ENCODE measurements at regions not wholly inside any gene's neighbourhood (a gene's known extent, or its start where the extent isn't known, plus 50 kb on each side); places are given as distances from the start of the nearest gene placed in this dataset.

GRCh38 chr18:67211646-67212045, 304.9 kb downstream of the DSEL start:
- Mint-ChIP-seq H3K4me1 (no peaks in the 10 kb centered on the region), H3K4me3 (no peak overlapping the region), H3K27me3 (ENCODE audit: insufficient read depth) (no peaks in the 10 kb centered on the region), H3K9me3 (no peaks in the 10 kb centered on the region), H3K27ac (no peak overlapping the region), H3K36me3 (ENCODE audit: low read depth) (no peaks in the 10 kb centered on the region)
- DNase-seq = no peak
- H3K4me3 ChIP-seq (ENCODE audit: low read length) = no peak overlapping the region
- no peaks in the 10 kb centered on the region for H3K27me3 ChIP-seq (ENCODE audit: control insufficient read depth, insufficient read depth, low read length, poor library complexity, severe bottlenecking)
- no peak overlapping the region for H3K9ac ChIP-seq (ENCODE audit: extremely low read depth, low read length, poor library complexity, severe bottlenecking)
- WGBS, 2 experiments (ENCODE audit: insufficient coverage in 1 of 2, insufficient read length in 1 of 2) = 91 to 96% methylated on average over 6 of the region's 6 CpGs
- H3K9me3 ChIP-seq (ENCODE audit: control insufficient read depth, low read length) = no peaks in the 10 kb centered on the region
- H3K27ac ChIP-seq (ENCODE audit: low read depth, low read length) = no peak overlapping the region
- H3K36me3 ChIP-seq (ENCODE audit: control insufficient read depth, insufficient read depth, low read length) = no peaks in the 10 kb centered on the region
- no peaks in the 10 kb centered on the region for H3K4me1 ChIP-seq (ENCODE audit: control insufficient read depth, insufficient read depth, low read length)
- no peak for TF ChIP-seq CTCF (conservative IDR thresholded peaks at IDR 0.05)

- Mint-ChIP-seq H3K4me3 (no peak overlapping the region), H3K36me3 (ENCODE audit: low read depth) (no peaks in the 10 kb centered on the region), H3K27ac (no peak overlapping the region), H3K9me3 (no peaks in the 10 kb centered on the region), H3K4me1 (no peaks in the 10 kb centered on the region), H3K27me3 (ENCODE audit: insufficient read depth) (no peaks in the 10 kb centered on the region)
- 47 to 90% methylated on average over 2 to 8 of the region's 8 CpGs for WGBS, 2 experiments (ENCODE audit: insufficient coverage in 1 of 2, insufficient read length in 1 of 2)
- H3K36me3 ChIP-seq (ENCODE audit: control insufficient read depth, insufficient read depth, low read length) = no peaks in the 10 kb centered on the region
- no peaks in the 10 kb centered on the region for H3K27me3 ChIP-seq (ENCODE audit: control insufficient read depth, insufficient read depth, low read length, poor library complexity, severe bottlenecking)
- peak; percentile 46 for DNase-seq
- H3K4me3 ChIP-seq (ENCODE audit: low read length) = no peak overlapping the region
- no peaks in the 10 kb centered on the region for H3K4me1 ChIP-seq (ENCODE audit: control insufficient read depth, insufficient read depth, low read length)
- no peak for TF ChIP-seq CTCF (conservative IDR thresholded peaks at IDR 0.05)
- H3K9me3 ChIP-seq (ENCODE audit: control insufficient read depth, low read length) = no peaks in the 10 kb centered on the region
- no peak overlapping the region for H3K9ac ChIP-seq (ENCODE audit: extremely low read depth, low read length, poor library complexity, severe bottlenecking)
- H3K27ac ChIP-seq (ENCODE audit: low read depth, low read length) = no peak overlapping the region
Observed at GRCh38 chr18:67200665-67201064, 315.9 kb downstream of the DSEL start.

DNA sequence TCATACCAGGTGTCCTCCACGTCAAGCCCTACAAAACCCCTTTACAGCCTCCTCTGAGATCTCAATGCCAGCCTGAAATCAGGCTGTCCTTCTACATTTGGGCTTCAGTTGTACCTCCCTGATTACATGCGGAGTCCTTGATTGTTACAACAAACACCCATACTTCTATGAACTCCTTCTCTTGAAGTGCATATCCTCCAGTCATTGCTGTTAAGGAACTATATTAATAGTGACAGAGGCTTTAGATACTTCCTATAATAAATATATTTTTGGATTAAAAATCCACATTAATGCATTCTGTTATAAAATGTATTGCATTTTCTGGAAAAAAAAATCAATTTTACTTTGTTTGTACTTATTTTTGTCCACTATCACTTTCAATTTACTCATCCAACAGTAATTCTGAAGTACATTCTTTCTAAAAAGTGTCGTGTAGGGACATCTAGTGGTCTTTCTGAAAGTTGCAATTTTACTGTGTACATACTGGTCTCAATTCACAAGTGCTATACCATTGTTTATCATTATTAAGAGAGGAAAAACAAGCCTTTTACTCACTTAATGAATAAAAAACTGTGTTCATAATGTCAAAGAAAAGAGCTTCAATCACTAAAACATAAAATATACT, 316.4 kb downstream of the DSEL start:
- Histone ChIP-seq H3K4me1 (ENCODE audit: control insufficient read depth, insufficient read depth, low read length) (no peaks in the 10 kb centered on the region), H3K9ac (ENCODE audit: extremely low read depth, low read length, poor library complexity, severe bottlenecking) (no peak overlapping the region), H3K27ac (ENCODE audit: low read depth, low read length) (no peak overlapping the region), H3K36me3 (ENCODE audit: control insufficient read depth, insufficient read depth, low read length) (no peaks in the 10 kb centered on the region), H3K27me3 (ENCODE audit: control insufficient read depth, insufficient read depth, low read length, poor library complexity, severe bottlenecking) (no peaks in the 10 kb centered on the region), H3K9me3 (ENCODE audit: control insufficient read depth, low read length) (no peaks in the 10 kb centered on the region), H3K4me3 (ENCODE audit: low read length) (no peak overlapping the region)
- Mint-ChIP-seq H3K4me1 (no peaks in the 10 kb centered on the region), H3K27ac (no peak overlapping the region), H3K9me3 (no peaks in the 10 kb centered on the region), H3K4me3 (no peak overlapping the region), H3K27me3 (ENCODE audit: insufficient read depth) (no peaks in the 10 kb centered on the region), H3K36me3 (ENCODE audit: low read depth) (no peaks in the 10 kb centered on the region)
- no peak for DNase-seq
- TF ChIP-seq CTCF (conservative IDR thresholded peaks at IDR 0.05) = peak; percentile 83
- WGBS, 2 experiments (ENCODE audit: insufficient coverage in 1 of 2, insufficient read length in 1 of 2) = 80 to 100% methylated on average over 1 to 2 of the region's 3 CpGs

Data from endodermal cell (in vitro differentiated cells).